HepG2 (cell line): ENCODE measurements at regions not wholly inside any gene's neighbourhood (a gene's known extent, or its start where the extent isn't known, plus 50 kb on each side); places are given as distances from the start of the nearest gene placed in this dataset.
A peak's percentile ranks its signal among the peaks of the same experiment; 100 is the strongest.

Source experiments
- ATAC-seq: fragments of 200-7000 bp; cut with Tn5 transposase; 3 replicates; pipeline ENCODE4 v1.9.1; 2020; ENCODE audit warnings: mild to moderate bottlenecking, moderate library complexity
- BruUV-seq: library from RNA; stranded (reverse); fragments of 400-500 nt; replicated peaks from 2 replicates; lab custom pipeline; 2021; lab: Mats Ljungman, UMichigan
- CTCF ChIA-PET: fragments of 300-600 bp; formaldehyde crosslinking; extraction: SDS; loops from one replicate; lab custom pipeline; 2021; ENCODE audit warnings: low total read pairs, inconsistent platforms, low intra/inter-chr PET ratio; lab: Yijun Ruan, JAX
- POLR2A ChIA-PET: fragments of 350-600 bp; sonication (Branson Sonifier 250); formaldehyde crosslinking; loops from one replicate; lab custom pipeline; 2020; ENCODE audit warnings: antibody characterized with exemption, inconsistent platforms; lab: Yijun Ruan, JAX
- DNase-seq: peaks from one replicate; pipeline ENCODE4 v3.0.0-alpha.2; 2015; ENCODE audit warnings: low spot score
- FAIRE-seq: peaks from 3 replicates; lab custom pipeline; 2011; peaks lifted over from hg19 to GRCh38; lab: Jason Lieb, UNC
- H2AFZ ChIP-seq: one replicate; pipeline ENCODE4 v1.6.1; 2011; ENCODE audit warnings: low read length, inconsistent platforms
- H3K27ac ChIP-seq: fragments of 300-600 bp; 3 replicates; pipeline ENCODE4 v1.8.0; 2011; ENCODE audit warnings: mixed run types, mild to moderate bottlenecking, mixed read lengths, low read length, inconsistent platforms; ENCODE audit not compliant: insufficient read depth; ENCODE audit errors: extremely low read length
- H3K27me3 ChIP-seq, 2 experiments: fragments of 200-600 bp in 1 of 2; 2 replicates in 1 of 2; 3 replicates in 1 of 2; pipeline versions ENCODE4 v1.6.0 to v1.8.0; 2011; ENCODE audit warnings: low read length in 2 of 2, mild to moderate bottlenecking in 2 of 2, moderate library complexity in 2 of 2, inconsistent platforms in 1 of 2; ENCODE audit not compliant: insufficient read depth in 2 of 2, control insufficient read depth in 1 of 2
- H3K36me3 ChIP-seq, 2 experiments: fragments of 200-600 bp in 1 of 2; replicated peaks in 1 of 2; 2 replicates in 1 of 2; 3 replicates in 1 of 2; pipeline versions ENCODE4 v1.5.1 to v1.8.0; 2011; ENCODE audit warnings: low read length in 2 of 2, inconsistent platforms in 1 of 2; ENCODE audit not compliant: insufficient read depth in 2 of 2, control insufficient read depth in 1 of 2
- H3K4me1 ChIP-seq: 2 replicates; pipeline ENCODE4 v1.5.1; 2012; ENCODE audit warnings: low read length, inconsistent platforms; ENCODE audit not compliant: insufficient read depth
- H3K4me2 ChIP-seq: 2 replicates; pipeline ENCODE4 v1.6.0; 2011; ENCODE audit warnings: low read depth, low read length, inconsistent platforms
- H3K4me3 ChIP-seq, 3 experiments: fragments of 200-600 bp in 1 of 3; sonication (generic), shearing (Covaris generic) in 1 of 3; replicated peaks in 1 of 3; 2 replicates each; pipeline ENCODE4 v1.5.1; 2011 to 2016; ENCODE audit warnings: low read length in 3 of 3, inconsistent platforms in 2 of 3, low read depth in 2 of 3, mild to moderate bottlenecking in 2 of 3, control low read depth in 1 of 3, mixed read lengths in 1 of 3; ENCODE audit not compliant: insufficient read depth in 1 of 3
- H3K79me2 ChIP-seq: one replicate; pipeline ENCODE4 v1.6.1; 2011; ENCODE audit warnings: low read length, inconsistent platforms; ENCODE audit not compliant: insufficient read depth
- H3K9ac ChIP-seq: 2 replicates; pipeline ENCODE4 v1.6.0; 2011; ENCODE audit warnings: mild to moderate bottlenecking, low read depth, low read length, inconsistent platforms; ENCODE audit not compliant: insufficient read depth
- H3K9me3 ChIP-seq: 2 replicates; pipeline ENCODE4 v1.5.1; 2012; ENCODE audit warnings: mild to moderate bottlenecking, low read length
- H4K20me1 ChIP-seq: 2 replicates; pipeline ENCODE4 v1.6.0; 2011; ENCODE audit warnings: inconsistent platforms, mild to moderate bottlenecking, low read length, moderate library complexity; ENCODE audit not compliant: insufficient read depth
- CTCF ChIP-seq: sonication (generic); formaldehyde crosslinking; IDR thresholded peaks from 2 replicates; pipeline ENCODE4 v1.5.0; 2020; ENCODE audit warnings: mild to moderate bottlenecking, missing genetic modification reagents, moderate library complexity
- ELF1 ChIP-seq: sonication (generic); formaldehyde crosslinking; IDR thresholded peaks from 2 replicates; pipeline ENCODE4 v1.4.0; 2020; ENCODE audit warnings: missing genetic modification reagents
- PPARG ChIP-seq: conservative IDR thresholded peaks from 2 replicates; pipeline ENCODE4 v1.6.1; 2016; ENCODE audit warnings: missing biosample characterization, missing genetic modification reagents
- SMARCE1 ChIP-seq: fragments of 450-650 bp; IDR thresholded peaks from 2 replicates; pipeline ENCODE4 v1.6.1; 2017; ENCODE audit warnings: borderline replicate concordance
- ZBTB33 ChIP-seq: sonication (generic); formaldehyde crosslinking; IDR thresholded peaks from 2 replicates; pipeline ENCODE4 v1.4.0; 2020; ENCODE audit warnings: missing genetic modification reagents
- ZNF232 ChIP-seq: sonication (generic); formaldehyde crosslinking; IDR thresholded peaks from 2 replicates; pipeline ENCODE4 v1.4.0; 2020; ENCODE audit warnings: missing genetic modification reagents, borderline replicate concordance
- ZNF333 ChIP-seq: sonication (generic); formaldehyde crosslinking; IDR thresholded peaks from 2 replicates; pipeline ENCODE4 v1.4.0; 2020; ENCODE audit warnings: mild to moderate bottlenecking, missing genetic modification reagents, borderline replicate concordance
- ZSCAN21 ChIP-seq: sonication (generic); formaldehyde crosslinking; IDR thresholded peaks from 2 replicates; pipeline ENCODE4 v1.8.0; 2022; ENCODE audit warnings: mild to moderate bottlenecking, missing genetic modification reagents, moderate library complexity, borderline replicate concordance
- WGBS: methylation state at CpG from one replicate; pipeline ENCODE4 v1.1.6; 2017; ENCODE audit warnings: low lambda C conversion rate; 5-methylcytosine and 5-hydroxymethylcytosine counted together
- in situ Hi-C: cut with HindIII; loops from 2 replicates; pipeline ENCODE4 v1.10.0; 2017; ENCODE audit warnings: low pct_unique_long_range_greater_than_20kb; ENCODE audit not compliant: extremely low pct_ligation_motif_present
- intact Hi-C: fragments of 100-400 bp; cut with micrococcal nuclease; formaldehyde crosslinking; loops from one replicate; pipeline ENCODE4 v1.10.0; 2022; ENCODE audit not compliant: unreplicated experiment

GRCh38 chr4:138560448-138560847 lies 318.3 kb upstream of the SLC7A11 start:
- BruUV-seq, result no TSS peak
- intact Hi-C loops, result no loop called here
- Histone ChIP-seq H4K20me1 (no peaks in the 10 kb centered on the region), H3K9me3 (no peaks in the 10 kb centered on the region), H3K36me3 (no peaks in the 10 kb centered on the region), H3K4me1 (no peaks in the 10 kb centered on the region), H2AFZ (no peak overlapping the region), H3K4me2 (no peak overlapping the region), H3K9ac (no peak overlapping the region), H3K27ac (no peak overlapping the region), H3K27me3 (no peaks in the 10 kb centered on the region), H3K4me3 (no peak overlapping the region), H3K79me2 (no peaks in the 10 kb centered on the region)
- in situ Hi-C loops, result no loop called here
- DNase-seq (no peak), FAIRE-seq (no peak), ATAC-seq (no peak)
- 70% methylated on average over 21 of the region's 21 CpGs for WGBS
- ChIA-PET CTCF (interaction anchor here (1.2 kb wide), 1 partner anchor 120 kb away, joined by 5 read pairs; no protein-coding TSS in a partner anchor), POLR2A (no interaction called here)
- TF ChIP-seq ZBTB33 (CRISPR knock-in tag) (peak; percentile 76), CTCF (CRISPR knock-in tag) (peak; percentile 24; the same call in 1 of the 2 replicates), ZNF333 (CRISPR knock-in tag) (no peak), SMARCE1 (no peak), ELF1 (CRISPR knock-in tag) (no peak), ZNF232 (no peak), PPARG (CRISPR knock-in tag) (no peak), ZSCAN21 (no peak)
